Fibroblast of skin of right biceps (primary cell): ENCODE measurements at regions not wholly inside any gene's neighbourhood (a gene's known extent, or its start where the extent isn't known, plus 50 kb on each side); places are given as distances from the start of the nearest gene placed in this dataset.
"Not testable (repeated sequence)": the region's sequence is repeated elsewhere in the genome, so short reads cannot be mapped to it uniquely, and the experiment has no call there.

Experiments used
- DNase-seq: peaks from one replicate; pipeline ENCODE4 v3.0.0-alpha.2; 2013

DNA sequence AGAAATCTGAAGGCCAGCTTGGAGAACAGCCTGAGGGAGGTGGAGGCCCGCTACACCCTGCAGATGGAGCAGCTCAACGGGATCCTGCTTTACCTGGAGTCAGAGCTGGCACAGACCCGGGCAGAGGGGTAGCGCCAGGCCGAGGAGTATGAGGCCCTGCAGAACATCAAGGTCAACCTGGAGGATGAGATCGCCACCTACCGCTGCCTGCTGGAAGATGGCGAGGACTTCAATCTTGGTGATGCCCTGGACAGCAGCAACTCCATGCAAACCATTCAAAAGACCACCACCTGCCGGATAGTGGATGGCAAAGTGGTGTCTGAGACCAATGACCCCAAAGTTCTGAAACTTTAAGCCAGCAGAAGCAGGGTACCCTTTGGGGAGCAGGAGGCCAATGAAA, 318.4 kb downstream of the ZFHX3 start:
- DNase-seq: not testable (repeated sequence)

DNA sequence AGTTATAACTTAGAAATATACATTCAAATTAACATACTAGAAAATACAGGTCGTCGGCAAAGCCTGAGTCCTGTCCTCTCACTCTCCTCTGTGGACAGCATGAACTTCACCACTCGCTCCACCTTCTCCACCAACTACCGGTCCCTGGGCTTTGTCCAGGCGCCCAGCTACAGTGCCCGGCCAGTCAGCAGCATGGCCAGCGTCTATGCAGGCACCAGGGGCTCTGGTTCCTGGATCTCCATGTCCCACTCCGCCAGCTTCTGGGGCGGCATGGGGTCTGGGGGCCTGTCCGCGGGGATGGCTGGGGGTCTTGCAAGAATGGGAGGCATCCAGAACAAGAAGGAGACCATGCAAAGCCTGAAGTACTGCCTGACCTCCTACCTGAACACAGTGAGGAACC, 319.4 kb downstream of the ZFHX3 start:
- DNase-seq: no peak

DNA sequence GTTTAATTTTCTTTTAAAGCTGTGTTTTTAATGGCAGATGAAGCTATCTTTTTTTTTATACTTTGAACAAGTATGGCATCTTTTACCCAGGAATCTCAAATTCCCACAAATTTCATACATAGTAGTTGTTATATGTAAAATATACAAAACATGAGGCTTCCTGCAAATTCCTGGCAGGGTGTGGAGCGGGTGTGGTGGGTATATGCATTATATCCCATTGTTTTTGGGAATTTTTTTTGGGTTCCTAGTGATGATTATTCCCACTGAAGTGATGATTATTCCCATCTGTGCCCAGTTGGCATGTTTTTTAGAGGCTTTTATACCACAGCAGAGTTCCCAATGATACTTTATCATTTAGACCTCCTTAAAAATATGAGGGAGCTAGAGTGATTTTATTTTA, 320.4 kb downstream of the ZFHX3 start:
- DNase-seq: no peak

DNA sequence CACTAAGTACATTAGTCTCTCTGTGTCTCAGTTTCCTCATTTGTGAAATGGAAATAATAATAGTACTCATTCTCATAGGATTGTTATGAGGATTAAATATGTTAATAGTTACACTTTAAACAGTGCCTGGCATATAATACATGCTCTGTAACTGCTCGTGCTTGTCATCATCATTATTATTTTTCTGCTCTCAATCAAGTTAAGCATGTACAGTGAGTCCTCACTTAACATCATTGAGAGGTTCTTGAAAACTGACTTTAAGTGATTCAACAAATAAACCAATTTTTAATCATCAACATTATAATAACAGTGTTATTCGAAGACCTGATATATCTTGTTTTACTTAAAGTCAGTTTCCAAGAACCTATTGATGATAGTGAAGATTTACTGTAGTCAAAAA, 322.3 kb downstream of the ZFHX3 start:
- DNase-seq: no peak

DNA sequence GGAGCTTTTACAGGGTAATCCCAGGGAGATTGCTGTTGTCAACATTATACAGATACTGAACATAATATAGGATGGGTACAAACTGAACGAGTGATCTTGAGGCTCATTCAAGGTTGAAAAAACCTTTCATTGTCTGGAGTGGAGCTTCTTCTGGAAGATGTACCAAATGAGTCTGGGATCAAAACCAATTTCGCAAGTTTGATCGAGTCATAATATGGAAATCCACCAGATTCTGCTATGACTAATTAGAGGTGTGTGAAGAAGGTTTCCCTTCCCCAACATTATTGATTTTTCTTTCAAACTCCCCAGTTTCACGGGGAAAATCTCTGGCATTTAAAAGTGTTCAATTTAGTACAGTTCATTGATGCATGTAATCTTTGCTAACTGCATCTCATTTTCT, 324.1 kb downstream of the ZFHX3 start:
- DNase-seq: peak; percentile 60

DNA sequence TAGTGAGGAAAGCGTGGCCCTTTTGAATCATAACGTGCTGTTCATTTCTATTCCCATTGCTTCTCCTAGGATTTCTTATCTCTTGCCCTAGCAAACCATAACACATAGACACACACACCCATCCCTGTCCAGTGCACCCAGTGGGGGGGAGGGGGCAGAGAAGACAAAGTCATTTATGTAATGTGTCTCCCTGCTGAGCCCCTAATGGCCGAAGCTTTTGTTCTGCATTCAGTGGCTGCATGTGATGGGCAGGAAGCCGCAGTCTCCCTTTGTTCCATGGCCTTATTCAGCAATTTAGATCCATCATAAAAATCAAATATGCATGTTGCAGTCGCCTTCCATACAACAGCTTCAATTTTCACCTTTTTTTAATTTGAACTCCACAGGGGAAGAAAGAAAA, 325.4 kb downstream of the ZFHX3 start:
- DNase-seq: no peak

DNA sequence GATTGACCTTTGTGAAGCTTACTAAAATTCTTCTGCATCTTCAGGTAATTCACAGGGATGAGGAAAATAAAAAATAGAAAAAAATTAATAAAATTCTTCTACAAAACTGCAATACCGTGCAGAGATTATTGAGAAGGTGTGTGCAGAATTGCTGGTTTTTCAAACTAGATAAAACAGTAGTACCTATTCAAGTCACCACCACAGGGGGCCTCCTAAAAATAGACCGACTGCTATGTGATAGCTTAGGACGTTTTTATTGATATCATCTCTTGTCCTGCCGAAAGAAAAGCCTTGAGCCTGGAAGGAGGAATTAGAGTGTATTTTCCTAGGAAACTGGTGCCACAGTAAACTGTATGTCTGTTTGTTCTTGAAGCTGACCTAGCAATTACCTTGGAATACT, 325.9 kb downstream of the ZFHX3 start:
- no peak for DNase-seq

DNA sequence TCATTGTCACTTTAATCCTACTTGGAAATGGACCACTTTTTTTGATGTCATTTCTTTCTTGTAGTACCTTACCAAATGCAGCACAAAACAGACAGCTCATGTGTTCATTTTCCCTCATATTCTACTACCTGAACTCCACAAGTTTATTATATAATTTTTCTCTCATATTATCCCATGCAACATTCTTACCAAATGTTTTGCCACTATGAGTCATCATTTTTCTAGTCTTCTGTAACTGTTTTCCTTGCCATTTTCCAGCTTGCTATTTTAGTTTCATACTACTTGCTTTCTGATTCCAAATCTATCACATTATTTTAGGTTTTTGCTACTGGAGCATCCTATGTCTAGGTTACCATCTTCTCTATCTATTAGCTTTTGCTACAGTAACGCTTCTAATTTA, 332.7 kb downstream of the ZFHX3 start:
- DNase-seq: peak; percentile 25

DNA sequence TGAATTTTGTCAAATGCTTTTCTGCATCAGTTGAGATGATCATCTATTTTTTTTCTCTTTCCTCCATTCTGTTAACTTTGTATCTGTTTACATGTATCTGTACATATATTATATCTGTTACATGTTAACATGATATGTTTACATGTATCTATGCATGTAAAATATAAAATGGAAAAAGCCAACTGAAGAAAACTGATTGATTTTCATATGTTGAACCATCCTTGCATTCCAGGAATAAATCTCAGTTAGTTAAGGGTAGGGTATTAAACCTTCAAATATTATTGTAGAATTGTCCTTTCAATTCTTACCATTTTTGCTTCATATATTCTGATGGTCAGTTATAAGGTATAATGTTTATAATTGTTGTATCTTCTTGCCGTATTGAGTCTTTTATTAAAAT, 336.1 kb downstream of the ZFHX3 start:
- DNase-seq: no peak

DNA sequence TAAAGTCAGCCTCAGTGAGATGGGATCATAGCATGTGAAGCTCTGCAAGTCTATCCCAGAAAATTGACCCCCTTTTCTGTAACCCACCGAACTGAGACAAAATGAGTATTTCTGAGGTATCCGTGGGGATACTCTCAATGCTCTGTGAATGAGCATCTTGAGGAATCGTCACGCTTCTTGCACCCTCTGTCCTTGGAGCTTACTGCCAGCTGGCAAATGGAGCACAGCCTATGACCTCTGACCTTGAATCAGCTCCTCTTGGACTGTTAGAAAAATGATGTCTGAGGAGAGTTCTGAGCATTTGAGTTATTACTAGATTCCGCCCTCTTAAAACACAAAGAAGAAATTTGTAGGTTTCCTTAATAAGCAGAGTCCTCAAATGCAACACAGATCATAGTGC, 342.1 kb downstream of the ZFHX3 start:
- DNase-seq: no peak

DNA sequence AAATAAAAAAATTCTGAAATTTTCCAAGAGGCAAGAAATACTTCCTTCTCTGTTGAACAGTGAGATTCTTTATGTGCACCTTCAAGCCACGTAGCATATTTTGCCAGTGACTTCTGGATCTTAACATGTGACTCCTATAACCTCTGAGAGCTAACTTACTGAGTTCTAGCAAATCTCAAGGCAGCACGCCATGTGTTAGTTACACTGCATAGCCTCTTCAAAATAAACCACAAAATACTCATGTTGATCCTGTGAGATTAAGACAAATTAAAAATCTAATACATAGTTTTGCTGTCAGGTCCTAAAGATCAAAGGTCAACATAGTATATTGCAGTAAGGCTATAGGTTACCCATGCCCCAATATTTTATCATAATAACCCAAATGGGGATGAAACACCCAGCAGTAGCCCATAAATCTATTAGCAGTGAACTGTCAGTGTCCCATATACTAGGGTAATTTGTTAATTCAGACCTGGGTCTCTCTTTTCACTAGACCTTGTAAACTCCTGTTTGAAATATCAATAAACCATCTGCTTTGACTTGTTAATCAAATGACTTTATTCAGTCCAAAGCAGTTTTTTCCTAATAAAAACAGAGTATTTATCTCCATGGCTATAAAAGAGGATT, 343.1 kb downstream of the ZFHX3 start:
- DNase-seq: no peak

DNA sequence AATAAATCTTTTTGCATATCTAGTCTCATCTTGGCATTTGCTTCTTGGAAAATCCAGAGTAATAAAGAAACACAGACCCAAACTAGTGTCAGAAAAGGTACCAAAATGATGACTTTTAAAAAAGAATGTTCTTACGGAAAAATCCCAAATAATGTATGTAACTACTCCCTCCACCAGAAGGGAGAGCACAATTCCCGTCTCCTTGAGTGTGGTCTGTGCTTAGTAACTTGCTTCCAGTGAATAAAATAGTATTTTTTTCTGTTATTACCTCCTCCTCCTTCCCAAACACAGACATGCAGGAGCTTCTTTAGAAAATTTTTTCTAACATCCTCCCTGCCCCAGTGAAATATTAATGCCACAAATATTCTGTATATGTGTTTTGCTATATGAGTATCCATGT, 358.1 kb downstream of the ZFHX3 start:
- peak; percentile 6 for DNase-seq

DNA sequence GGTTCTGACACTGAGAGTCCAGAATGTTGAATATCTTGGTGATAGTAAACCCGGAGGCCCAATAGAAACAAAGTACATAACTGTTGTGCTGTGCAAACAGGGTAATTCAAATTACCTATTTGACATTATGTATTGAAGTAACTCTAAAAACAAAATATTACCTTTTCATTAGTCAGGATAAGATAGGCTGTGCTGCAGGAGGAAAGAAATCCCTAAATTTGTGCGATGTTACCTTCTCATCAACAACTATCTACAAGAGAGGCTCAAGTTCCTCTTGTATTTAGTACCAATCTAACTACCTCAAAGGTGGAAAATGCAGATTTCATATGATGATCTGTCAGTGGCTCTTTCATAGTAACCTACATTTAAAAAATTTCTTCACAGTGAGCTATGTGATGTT, 367.2 kb downstream of the ZFHX3 start:
- DNase-seq: no peak

DNA sequence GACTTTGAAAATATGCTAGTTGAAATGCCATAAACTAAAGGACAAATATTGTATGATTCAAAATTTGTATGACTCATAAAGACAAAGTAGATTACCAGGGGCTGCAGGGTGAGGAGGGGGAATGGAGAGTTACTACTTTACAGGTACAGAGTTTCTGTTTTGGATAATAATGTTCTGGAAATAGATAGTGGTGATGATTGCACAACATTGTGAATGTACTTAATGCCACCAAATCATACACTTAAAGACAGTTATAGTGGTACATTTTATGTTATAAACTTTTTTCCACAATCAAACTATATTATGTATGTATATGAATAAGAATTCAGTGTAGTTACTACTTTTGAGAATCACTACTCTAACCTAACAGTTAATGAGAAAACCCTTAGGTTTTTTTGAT, 368.1 kb downstream of the ZFHX3 start:
- no peak for DNase-seq

DNA sequence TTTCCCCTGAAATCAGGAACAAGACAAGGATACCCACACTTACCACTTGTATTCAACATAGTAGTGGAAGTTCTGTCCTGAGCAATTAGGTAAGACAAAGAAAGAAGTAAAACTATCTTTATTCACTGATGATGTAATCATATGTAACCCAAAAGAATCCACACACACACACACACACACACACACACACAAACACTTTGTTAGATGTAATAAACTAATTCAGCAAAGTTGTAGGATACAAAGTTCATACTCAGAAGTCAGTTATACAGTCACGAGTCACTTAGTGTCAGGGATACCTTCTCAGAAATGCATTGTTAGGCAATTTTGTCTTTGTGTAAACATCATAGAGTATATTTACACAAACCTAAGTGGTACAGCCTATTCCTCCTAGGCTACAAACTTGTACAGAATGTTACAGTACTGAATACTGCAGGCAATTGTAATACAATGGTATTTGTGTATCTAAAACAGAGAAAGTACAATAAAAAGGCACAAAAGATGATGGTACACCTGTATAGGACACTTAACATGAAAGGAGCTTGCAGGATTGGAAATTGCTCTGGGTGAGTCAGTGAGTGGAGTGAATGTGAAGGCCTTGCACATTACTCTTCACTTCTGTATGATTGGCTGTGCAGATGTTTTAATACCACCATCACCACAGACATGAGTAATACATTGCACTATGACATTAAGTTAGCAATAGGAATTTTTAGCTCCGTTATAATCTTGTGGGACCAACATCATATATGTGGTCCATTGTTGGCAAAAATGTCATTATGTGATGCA, 370.1 kb downstream of the ZFHX3 start:
- peak; percentile 62 for DNase-seq

DNA sequence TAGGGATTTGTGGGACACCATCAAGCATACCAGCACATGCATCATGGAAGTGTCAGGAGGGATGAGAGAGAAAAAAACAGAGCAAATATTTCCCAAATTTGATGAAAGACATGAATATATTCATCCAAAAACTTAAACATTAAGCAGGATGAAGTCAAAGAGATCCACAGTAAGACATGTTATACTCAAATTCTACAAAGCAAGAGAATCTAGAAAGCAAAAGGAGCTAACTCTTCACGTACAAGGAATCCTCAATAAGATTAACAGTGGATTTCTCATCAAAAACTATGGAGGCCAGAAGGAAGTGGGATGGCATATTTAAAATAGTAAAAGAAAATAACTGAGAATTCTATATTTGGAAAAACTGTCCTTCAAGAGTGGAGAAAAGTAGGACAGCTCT, 374.8 kb downstream of the ZFHX3 start:
- DNase-seq: no peak

DNA sequence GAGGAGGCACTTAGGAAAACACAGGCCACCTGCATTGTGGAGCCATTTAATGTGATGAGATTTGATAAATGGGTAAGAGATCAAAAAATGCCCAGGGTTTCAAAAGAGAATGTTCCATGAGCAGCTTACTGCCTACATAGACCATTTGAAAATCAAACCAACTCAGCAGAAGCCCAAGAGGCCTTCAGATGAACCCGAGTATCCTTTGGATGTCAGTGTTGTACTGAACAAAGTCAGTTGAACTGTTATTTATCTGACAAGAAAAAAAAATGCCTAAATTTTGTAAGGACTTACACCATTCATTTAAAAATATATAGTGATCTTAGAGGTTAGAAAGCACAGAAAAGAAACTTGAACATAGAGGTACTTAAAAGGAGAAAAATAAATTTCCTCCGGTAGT, 381.7 kb downstream of the ZFHX3 start:
- DNase-seq: no peak

DNA sequence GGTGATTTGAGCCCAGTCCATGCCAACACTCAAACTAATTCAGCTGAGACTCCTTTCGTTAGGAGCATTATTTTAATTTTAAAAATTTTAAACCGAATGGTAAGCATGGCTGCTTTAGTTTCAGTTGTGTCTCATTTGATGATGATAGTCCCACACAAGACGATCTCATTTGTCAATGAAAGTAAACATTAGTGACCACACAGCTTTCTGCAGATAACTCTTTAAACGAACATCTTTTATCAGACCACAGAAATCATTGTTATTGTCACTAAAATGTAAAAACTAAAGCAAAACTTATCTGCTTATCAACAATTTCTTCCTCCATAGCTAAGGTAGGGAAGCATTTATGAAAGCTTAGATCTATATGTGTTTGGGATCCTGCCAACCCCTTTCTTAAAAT, 382.2 kb downstream of the ZFHX3 start:
- no peak for DNase-seq

DNA sequence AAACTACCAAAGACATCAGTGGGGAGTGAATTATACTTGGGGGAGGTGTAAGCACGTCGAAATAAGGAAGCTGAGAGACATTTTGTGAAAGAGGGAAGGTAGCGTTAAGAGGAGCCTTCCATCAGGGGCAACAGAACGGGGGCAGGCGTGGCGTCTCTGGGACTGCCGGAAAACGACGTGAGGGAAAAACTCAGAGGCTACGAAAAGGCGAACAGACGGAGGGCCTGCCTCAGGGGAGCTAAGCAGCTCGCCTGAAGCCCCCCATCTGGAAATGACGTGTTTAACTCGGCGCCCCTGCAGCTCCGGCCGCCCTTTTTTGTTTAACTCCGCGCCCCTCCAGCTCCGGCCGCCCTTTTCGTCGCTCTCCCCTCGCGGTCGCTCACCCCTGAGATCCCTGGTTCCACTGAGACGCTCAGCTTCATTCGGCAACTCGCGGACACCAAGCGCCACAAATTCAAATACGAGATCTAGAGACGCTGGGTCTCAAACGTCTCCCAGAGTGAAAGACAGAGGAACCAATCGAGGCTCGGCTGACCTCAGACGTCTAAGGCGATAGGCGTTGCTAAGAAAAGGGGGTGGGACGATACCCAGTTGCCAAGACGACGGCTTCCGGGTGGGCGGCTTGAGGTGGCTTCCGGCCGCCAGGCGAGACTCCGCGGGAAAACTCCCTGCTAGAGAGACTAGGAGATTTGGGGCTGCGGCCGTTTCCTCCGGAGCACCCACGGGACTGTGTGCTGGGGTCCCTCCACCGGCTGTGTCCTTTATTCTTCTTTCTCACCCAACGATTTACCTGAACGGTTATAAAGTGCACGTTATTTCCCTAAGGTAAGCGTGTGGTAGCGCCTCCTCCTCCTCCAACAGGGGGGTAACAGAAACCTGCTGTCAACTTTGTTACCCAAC, 383.2 kb downstream of the ZFHX3 start:
- peak; percentile 99 for DNase-seq

DNA sequence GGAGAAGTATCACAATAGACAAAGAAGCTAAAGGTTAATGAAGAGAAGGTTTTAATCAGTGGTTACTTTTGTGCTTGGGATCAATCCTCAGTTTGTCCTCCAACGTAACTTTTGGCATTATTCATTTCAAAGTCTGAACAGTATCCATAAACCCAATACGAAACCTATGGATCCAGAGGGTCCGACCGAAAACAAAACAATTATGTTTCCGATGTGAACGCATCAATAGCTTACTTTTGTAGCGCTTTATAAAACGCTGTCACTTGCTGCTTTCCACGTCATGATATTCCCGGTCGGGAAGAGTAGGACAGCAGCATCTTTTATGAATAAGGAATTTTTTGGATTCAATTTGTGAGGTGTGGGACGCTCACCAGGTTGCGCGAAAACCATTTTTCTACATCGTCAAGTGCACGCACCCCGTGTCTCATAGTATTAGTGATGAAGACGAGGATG, 383.8 kb downstream of the ZFHX3 start:
- peak; percentile 18 for DNase-seq

DNA sequence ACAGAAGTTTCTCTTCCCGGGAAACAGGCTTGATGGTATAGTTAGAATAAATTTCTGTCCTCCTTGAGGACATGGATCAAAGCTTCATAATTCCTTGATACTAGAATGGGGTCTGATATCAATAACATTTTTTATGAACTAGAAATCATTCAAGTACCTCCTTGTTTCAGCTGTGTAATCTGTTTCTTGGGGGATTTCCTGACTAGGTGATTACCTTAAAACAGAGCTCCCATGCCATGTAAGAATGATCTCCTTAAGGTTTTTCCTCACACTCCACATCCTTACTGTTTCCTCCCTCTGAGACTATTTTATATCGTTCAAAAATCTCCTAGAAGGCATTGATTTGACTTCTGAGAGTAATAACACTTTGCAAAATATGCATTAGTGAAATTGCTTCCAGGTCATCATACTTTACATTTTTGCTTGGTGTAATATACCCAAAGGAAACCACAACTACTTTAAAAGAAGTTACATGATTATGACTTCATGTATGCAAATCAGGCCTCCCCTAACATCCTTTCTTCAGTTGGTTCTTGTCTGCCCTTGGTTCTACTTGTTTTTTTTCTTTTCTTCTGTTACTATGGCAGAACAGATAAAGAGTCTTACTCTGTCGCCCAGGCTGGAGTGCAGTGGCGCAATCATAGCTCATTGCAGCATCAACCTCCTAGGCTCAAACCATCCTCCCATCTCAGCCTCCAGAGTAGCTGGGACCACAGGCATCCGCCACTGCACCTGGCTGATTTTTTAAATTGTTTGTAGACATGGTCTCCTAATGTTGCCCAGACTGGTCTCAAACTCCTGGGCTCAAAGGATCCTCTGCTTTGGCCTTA, 388.8 kb downstream of the ZFHX3 start:
- DNase-seq: peak; percentile 53

DNA sequence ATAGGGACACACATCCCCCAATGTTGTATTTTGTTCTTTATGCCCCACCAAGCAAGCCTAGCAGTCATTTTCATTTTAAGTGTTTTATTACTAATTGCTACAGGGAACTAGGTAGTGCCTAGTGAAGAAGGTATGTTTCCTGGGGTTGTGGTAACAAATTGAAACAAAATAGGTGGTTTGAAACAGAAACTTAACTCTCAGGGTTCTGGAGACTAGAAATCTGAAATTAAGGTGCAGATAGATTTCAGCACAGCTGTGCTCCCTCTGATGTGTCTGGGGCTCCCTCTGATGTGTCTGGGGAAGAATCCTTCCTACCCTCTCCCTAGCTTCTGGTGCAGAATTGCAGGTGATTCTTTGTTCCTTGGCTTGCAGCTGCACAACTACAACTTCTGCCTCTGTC, 390.1 kb downstream of the ZFHX3 start:
- no peak for DNase-seq

DNA sequence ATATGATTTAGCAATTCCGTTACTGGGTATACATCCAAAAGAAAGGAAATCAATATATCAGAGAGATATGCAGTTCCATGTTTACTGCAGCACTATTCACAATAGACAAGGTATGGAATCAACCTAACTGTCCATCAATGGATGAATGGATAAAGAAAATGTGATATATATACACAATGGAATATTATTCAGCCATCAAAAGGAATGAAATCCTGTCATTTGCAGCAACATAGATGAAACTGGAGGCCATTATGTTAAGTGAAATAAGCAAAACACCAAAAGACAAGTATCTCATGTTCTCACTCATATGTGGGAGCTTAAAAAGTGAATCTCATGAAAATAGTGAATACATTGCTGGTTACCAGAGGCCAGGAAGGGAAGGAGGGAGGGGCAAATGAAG, 390.8 kb downstream of the ZFHX3 start:
- DNase-seq: no peak
